ENCODE measurements at regions not wholly inside any gene's neighbourhood (a gene's known extent, or its start where the extent isn't known, plus 50 kb on each side); places are given as distances from the start of the nearest gene placed in this dataset.

DNA sequence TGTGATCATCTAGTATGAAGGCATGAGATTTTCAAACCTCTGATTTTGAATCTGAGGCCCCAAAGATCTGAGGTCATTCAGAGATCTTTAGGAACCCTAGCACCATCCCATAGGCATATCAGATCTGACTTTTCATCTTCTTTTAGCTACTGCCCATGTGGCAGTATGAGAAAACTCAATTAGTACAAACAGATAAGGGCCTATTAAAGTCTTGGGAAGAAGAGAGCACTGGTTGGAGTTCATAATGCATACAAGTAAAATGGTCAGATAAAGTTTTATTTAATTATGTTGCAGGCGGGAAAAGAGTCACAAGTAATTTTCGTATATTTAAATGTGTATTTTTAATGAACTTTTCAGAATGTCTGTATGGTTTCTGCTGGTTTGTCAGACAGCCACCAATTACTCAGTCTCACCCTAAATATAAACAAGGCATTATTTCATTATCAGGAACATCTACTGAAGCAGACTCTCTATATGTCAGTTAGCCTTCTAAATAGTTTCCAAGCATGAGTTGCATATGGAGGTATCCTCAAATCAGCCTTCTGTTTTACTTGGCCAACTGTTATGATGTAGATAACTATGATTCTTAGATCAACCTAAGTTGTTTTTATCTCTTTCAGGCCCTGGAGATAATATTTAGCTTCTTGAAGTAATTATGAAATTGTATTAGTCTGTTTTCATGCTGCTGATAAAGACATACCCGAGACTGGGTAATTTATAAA, 340.3 kb upstream of the TBC1D5 start:
- TF ChIP-seq, protein P1, sequence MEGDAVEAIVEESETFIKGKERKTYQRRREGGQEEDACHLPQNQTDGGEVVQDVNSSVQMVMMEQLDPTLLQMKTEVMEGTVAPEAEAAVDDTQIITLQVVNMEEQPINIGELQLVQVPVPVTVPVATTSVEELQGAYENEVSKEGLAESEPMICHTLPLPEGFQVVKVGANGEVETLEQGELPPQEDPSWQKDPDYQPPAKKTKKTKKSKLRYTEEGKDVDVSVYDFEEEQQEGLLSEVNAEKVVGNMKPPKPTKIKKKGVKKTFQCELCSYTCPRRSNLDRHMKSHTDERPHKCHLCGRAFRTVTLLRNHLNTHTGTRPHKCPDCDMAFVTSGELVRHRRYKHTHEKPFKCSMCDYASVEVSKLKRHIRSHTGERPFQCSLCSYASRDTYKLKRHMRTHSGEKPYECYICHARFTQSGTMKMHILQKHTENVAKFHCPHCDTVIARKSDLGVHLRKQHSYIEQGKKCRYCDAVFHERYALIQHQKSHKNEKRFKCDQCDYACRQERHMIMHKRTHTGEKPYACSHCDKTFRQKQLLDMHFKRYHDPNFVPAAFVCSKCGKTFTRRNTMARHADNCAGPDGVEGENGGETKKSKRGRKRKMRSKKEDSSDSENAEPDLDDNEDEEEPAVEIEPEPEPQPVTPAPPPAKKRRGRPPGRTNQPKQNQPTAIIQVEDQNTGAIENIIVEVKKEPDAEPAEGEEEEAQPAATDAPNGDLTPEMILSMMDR (conservative IDR thresholded peaks at IDR 0.05 in 1 of 2, IDR thresholded peaks at IDR 0.05 in 1 of 2; ENCODE audit: extremely low read depth in 1 of 2, insufficient read depth in 1 of 2, low read depth in 1 of 2, low read length in 2 of 2), result no peak
- TF ChIP-seq EZH2 (IDR thresholded peaks at IDR 0.05; ENCODE audit: borderline replicate concordance, low read length), result no peak
